ENCODE measurements at regions not wholly inside any gene's neighbourhood (a gene's known extent, or its start where the extent isn't known, plus 50 kb on each side); places are given as distances from the start of the nearest gene placed in this dataset.

DNA sequence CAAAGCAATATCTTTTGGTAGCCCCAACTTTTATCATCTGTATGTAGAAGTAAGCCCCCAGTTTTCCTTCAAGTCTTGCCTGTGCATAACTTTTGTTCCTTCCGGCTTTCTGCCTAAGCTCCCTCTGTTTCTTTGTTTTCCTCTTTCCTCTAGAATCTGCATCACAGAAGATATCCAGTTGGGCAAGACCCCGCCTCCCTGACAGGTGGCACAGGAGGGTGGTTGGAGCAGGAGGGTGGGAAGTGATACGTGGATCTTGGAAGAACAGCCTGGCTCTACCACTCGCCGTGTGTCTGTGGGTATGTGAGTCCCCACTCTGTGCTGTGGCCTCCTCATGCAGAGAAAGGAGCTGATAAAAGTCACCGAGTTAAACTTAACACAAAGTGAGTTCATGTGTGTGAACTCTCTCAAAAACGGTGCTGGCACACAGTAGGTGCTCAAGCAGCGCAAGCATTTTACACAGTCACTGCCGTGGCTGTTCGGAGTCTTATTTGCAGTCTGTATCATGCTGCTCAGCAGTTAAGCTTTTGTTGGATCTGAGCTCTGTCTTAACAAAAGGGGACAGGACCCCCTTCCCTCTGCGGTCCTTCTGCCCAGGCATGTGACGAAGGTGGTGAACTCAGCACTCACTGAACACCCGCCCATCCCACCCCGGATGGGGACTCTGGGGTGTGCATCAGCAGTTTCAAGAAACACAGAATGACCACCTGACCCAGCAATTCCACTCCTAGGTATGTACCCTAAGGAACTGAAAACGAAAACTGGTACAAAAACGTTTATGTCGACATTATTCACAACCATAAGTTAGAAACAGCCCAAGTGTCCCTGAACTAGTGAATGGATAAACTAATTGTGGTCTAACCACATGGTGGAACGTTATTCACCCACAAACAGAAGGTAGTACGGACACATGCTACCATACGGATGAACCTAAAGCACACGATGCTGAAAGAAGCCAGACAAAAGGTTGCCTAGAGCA lies 249.1 kb downstream of the CTTN start:
- Histone ChIP-seq H4K20me1 (ENCODE audit: insufficient read depth) (no peaks in the 10 kb centered on the region), H3K27me3 (ENCODE audit: insufficient read depth, low read depth, low read length) (no peaks in the 10 kb centered on the region), H3K36me3 (ENCODE audit: insufficient read depth, low read length) (peaks cover 4% of the 10 kb centered on the region), H3K9ac (ENCODE audit: low read length) (no peak overlapping the region), H3K27ac (ENCODE audit: low read length) (no peak overlapping the region), H3K4me2 (ENCODE audit: low read length) (no peak overlapping the region), H3K9me2 (ENCODE audit: insufficient read depth, low read length) (no peaks in the 10 kb centered on the region), H3K79me2 (replicated peaks; ENCODE audit: insufficient read depth, low read length) (peaks cover 27% of the 10 kb centered on the region), H2AFZ (ENCODE audit: low read depth, low read length) (no peak overlapping the region), H3F3A (ENCODE audit: insufficient read depth, low read length, poor library complexity, severe bottlenecking) (no peaks in the 10 kb centered on the region), H3K9me3 (ENCODE audit: low read length) (peaks cover 5% of the 10 kb centered on the region), H3K4me3 (ENCODE audit: low read length) (no peak overlapping the region)
- TF ChIP-seq RAD21 (conservative IDR thresholded peaks at IDR 0.05): no peak
- TF ChIP-seq EP300 (conservative IDR thresholded peaks at IDR 0.05; ENCODE audit: poor library complexity, severe bottlenecking): no peak
- TF ChIP-seq, protein P1, sequence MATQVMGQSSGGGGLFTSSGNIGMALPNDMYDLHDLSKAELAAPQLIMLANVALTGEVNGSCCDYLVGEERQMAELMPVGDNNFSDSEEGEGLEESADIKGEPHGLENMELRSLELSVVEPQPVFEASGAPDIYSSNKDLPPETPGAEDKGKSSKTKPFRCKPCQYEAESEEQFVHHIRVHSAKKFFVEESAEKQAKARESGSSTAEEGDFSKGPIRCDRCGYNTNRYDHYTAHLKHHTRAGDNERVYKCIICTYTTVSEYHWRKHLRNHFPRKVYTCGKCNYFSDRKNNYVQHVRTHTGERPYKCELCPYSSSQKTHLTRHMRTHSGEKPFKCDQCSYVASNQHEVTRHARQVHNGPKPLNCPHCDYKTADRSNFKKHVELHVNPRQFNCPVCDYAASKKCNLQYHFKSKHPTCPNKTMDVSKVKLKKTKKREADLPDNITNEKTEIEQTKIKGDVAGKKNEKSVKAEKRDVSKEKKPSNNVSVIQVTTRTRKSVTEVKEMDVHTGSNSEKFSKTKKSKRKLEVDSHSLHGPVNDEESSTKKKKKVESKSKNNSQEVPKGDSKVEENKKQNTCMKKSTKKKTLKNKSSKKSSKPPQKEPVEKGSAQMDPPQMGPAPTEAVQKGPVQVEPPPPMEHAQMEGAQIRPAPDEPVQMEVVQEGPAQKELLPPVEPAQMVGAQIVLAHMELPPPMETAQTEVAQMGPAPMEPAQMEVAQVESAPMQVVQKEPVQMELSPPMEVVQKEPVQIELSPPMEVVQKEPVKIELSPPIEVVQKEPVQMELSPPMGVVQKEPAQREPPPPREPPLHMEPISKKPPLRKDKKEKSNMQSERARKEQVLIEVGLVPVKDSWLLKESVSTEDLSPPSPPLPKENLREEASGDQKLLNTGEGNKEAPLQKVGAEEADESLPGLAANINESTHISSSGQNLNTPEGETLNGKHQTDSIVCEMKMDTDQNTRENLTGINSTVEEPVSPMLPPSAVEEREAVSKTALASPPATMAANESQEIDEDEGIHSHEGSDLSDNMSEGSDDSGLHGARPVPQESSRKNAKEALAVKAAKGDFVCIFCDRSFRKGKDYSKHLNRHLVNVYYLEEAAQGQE (IDR thresholded peaks at IDR 0.05; ENCODE audit: borderline replicate concordance): no peak
- TF ChIP-seq SMC3 (conservative IDR thresholded peaks at IDR 0.05; ENCODE audit: poor library complexity): no peak
- TF ChIP-seq, protein P2, sequence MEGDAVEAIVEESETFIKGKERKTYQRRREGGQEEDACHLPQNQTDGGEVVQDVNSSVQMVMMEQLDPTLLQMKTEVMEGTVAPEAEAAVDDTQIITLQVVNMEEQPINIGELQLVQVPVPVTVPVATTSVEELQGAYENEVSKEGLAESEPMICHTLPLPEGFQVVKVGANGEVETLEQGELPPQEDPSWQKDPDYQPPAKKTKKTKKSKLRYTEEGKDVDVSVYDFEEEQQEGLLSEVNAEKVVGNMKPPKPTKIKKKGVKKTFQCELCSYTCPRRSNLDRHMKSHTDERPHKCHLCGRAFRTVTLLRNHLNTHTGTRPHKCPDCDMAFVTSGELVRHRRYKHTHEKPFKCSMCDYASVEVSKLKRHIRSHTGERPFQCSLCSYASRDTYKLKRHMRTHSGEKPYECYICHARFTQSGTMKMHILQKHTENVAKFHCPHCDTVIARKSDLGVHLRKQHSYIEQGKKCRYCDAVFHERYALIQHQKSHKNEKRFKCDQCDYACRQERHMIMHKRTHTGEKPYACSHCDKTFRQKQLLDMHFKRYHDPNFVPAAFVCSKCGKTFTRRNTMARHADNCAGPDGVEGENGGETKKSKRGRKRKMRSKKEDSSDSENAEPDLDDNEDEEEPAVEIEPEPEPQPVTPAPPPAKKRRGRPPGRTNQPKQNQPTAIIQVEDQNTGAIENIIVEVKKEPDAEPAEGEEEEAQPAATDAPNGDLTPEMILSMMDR (IDR thresholded peaks at IDR 0.05; ENCODE audit: poor library complexity, severe bottlenecking): no peak
- TF ChIP-seq POLR2AphosphoS5 (IDR thresholded peaks at IDR 0.05): no peak

DNA sequence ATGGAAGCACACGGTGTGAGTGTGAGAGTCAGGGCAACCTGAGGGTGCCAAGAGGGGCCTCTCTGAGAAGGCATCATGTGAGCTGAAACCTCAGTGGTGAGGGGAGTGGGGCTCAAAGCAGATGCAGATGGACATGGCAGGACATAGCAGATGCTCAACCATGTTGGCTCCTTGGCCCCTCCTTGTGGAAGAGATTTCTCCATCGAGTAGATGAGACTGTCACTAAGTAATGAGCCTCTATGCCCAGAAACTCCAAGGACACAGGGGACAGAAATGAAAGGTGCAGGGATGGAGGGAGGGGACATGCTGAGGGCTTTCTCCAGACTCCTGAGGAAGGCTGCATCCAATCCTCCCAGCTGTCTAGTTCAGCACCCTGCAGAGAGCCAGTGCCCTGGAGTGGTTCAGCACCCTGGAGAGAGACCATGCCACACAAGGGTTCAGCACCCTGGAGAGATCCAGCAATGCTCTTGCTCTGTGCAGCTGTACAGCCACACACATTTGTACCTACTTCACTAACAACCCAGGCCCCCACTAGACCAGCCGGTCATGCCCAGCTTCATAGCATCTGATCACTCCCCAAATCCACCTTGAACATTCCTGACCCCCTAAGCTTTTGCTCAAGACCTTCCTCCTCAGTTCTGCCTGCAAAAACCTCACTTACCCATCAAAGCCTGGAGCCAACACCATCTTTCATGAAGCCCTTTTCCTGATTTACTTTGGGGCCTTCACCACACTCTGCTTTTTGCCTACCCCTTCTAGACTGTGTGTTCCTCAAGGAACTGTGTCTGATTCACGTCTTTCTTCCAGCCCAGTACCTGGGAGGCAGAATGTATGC lies 252.0 kb downstream of the CTTN start:
- no peaks in the 10 kb centered on the region for H3F3A ChIP-seq (ENCODE audit: insufficient read depth, low read length, poor library complexity, severe bottlenecking)
- H3K9ac ChIP-seq (ENCODE audit: low read length): no peak overlapping the region
- H3K9me3 ChIP-seq (ENCODE audit: low read length): peaks cover 5% of the 10 kb centered on the region

More for the DNA sequence above, 252.0 kb downstream of the CTTN start:
- H3K79me2 ChIP-seq (replicated peaks; ENCODE audit: insufficient read depth, low read length): peaks cover 27% of the 10 kb centered on the region
- H3K4me3 ChIP-seq (ENCODE audit: low read length): no peak overlapping the region
- H3K4me2 ChIP-seq (ENCODE audit: low read length): no peak overlapping the region
- no peaks in the 10 kb centered on the region for H3K36me3 ChIP-seq (ENCODE audit: insufficient read depth, low read length)
- no peak overlapping the region for H3K27ac ChIP-seq (ENCODE audit: low read length)
- no peaks in the 10 kb centered on the region for H3K9me2 ChIP-seq (ENCODE audit: insufficient read depth, low read length)
- H4K20me1 ChIP-seq (ENCODE audit: insufficient read depth): no peaks in the 10 kb centered on the region
- TF ChIP-seq EP300 (conservative IDR thresholded peaks at IDR 0.05; ENCODE audit: poor library complexity, severe bottlenecking): no peak
- no peak for TF ChIP-seq RAD21 (conservative IDR thresholded peaks at IDR 0.05)
- TF ChIP-seq, protein P2 (IDR thresholded peaks at IDR 0.05; ENCODE audit: poor library complexity, severe bottlenecking): no peak
- no peak for TF ChIP-seq TAF1 (IDR thresholded peaks at IDR 0.05; ENCODE audit: low read depth)
- no peak for TF ChIP-seq EZH2 (IDR thresholded peaks at IDR 0.05; ENCODE audit: borderline replicate concordance, insufficient read depth, low read length, poor library complexity, severe bottlenecking)
- TF ChIP-seq, protein P1 (IDR thresholded peaks at IDR 0.05; ENCODE audit: borderline replicate concordance): peak; percentile 91
- H3K27me3 ChIP-seq (ENCODE audit: insufficient read depth, low read depth, low read length): no peaks in the 10 kb centered on the region
- no peak overlapping the region for H2AFZ ChIP-seq (ENCODE audit: low read depth, low read length)
